GM10266 (cell line): ENCODE measurements at regions not wholly inside any gene's neighbourhood (a gene's known extent, or its start where the extent isn't known, plus 50 kb on each side); places are given as distances from the start of the nearest gene placed in this dataset.

ENCODE experiments used
- DNase-seq: peaks from one replicate; pipeline ENCODE4 v3.0.0; 2012; ENCODE audit errors: extremely low spot score
- TF ChIP-seq, protein P1 (sequence below): IDR thresholded peaks from 2 replicates; pipeline ENCODE4 v1.5.1; 2012; ENCODE audit warnings: mild to moderate bottlenecking, low read depth; ENCODE audit not compliant: control insufficient read depth, insufficient read depth; ENCODE audit errors: missing control alignments

DNA sequence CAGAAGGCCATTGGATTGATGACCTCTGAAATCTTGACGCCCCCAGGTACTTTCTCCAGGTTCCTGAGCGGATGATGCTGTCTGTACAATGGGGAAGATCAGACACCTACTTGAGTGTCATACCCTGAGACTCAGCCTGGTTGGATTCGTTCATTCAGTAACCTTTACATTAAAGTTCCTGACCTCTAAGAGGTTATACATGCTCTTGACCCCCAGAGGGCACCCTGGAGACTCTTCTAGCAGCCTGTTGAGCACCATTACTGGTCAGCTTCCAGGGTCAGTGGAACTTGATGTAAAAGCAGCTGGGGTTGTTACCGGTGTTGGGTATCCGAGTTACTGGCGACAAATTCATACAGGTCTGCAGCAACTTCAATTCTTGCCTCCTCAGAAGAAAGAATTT lies 114.3 kb upstream of the ZNF678 start:
- DNase-seq, result peak; percentile 67
- TF ChIP-seq, protein P1, sequence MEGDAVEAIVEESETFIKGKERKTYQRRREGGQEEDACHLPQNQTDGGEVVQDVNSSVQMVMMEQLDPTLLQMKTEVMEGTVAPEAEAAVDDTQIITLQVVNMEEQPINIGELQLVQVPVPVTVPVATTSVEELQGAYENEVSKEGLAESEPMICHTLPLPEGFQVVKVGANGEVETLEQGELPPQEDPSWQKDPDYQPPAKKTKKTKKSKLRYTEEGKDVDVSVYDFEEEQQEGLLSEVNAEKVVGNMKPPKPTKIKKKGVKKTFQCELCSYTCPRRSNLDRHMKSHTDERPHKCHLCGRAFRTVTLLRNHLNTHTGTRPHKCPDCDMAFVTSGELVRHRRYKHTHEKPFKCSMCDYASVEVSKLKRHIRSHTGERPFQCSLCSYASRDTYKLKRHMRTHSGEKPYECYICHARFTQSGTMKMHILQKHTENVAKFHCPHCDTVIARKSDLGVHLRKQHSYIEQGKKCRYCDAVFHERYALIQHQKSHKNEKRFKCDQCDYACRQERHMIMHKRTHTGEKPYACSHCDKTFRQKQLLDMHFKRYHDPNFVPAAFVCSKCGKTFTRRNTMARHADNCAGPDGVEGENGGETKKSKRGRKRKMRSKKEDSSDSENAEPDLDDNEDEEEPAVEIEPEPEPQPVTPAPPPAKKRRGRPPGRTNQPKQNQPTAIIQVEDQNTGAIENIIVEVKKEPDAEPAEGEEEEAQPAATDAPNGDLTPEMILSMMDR, result peak; percentile 60

GRCh38 chr1:227447531-227447990 lies 115.8 kb upstream of the ZNF678 start:
- DNase-seq, result no peak

GRCh38 chr1:227445746-227446145 lies 117.6 kb upstream of the ZNF678 start:
- no peak for DNase-seq
- TF ChIP-seq, protein P1, result no peak

More at GRCh38 chr1:227447531-227447990, 115.8 kb upstream of the ZNF678 start:
- TF ChIP-seq, protein P1, result no peak

DNA sequence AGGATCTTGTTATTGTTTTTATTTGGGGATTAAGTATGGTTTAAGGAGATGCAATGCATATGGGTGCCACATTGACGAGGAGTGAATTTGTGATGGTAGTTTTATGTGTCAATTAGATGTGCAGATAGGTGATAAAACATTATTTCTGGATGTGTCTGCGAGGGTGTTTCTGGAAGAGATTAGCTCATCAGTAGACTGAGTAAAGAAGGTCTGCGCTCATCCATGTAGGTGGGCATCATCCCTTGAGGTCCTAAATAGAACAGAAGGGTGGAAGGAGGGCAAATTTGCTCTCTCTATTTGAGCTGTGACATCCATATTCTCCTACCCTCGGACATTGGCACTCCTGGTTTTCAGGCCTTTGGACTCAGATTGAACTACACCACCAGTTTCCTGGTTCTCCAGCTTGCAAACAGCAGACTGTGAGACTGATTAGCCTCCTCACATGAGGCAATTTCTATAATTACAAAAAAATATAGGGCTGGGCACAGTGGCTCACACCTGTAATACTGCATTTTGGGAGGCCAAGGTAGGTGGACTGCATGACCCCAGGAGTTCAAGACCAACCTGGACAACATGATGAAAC lies 118.2 kb upstream of the ZNF678 start:
- TF ChIP-seq, protein P1, result no peak
- DNase-seq, result no peak

GRCh38 chr1:227440182-227440581 lies 121.9 kb upstream of the CDC42BPA start:
- TF ChIP-seq, protein P1, result no peak
- DNase-seq, result no peak

- no peak for DNase-seq
- TF ChIP-seq, protein P1, result peak; percentile 35
Observed at GRCh38 chr1:227437495-227438008, 119.3 kb upstream of the CDC42BPA start.

GRCh38 chr1:227434808-227435444 lies 116.6 kb upstream of the CDC42BPA start:
- DNase-seq, result no peak
- TF ChIP-seq, protein P1, result no peak
